ENCODE measurements at regions not wholly inside any gene's neighbourhood (a gene's known extent, or its start where the extent isn't known, plus 50 kb on each side); places are given as distances from the start of the nearest gene placed in this dataset.

GRCh38 chr12:43241986-43242385 is 310.0 kb downstream of the ADAMTS20 start:
- H3T11ph ChIP-seq (ENCODE audit: low read length): no peak overlapping the region
- H3K4ac ChIP-seq (ENCODE audit: low read depth, low read length): no peak overlapping the region
- H3K36me3 Mint-ChIP-seq (ENCODE audit: insufficient read depth in 1 of 3, low read depth in 3 of 3): no peaks in the 10 kb centered on the region
- TF ChIP-seq, protein P1, sequence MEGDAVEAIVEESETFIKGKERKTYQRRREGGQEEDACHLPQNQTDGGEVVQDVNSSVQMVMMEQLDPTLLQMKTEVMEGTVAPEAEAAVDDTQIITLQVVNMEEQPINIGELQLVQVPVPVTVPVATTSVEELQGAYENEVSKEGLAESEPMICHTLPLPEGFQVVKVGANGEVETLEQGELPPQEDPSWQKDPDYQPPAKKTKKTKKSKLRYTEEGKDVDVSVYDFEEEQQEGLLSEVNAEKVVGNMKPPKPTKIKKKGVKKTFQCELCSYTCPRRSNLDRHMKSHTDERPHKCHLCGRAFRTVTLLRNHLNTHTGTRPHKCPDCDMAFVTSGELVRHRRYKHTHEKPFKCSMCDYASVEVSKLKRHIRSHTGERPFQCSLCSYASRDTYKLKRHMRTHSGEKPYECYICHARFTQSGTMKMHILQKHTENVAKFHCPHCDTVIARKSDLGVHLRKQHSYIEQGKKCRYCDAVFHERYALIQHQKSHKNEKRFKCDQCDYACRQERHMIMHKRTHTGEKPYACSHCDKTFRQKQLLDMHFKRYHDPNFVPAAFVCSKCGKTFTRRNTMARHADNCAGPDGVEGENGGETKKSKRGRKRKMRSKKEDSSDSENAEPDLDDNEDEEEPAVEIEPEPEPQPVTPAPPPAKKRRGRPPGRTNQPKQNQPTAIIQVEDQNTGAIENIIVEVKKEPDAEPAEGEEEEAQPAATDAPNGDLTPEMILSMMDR (conservative IDR thresholded peaks at IDR 0.05): no peak
- no peaks in the 10 kb centered on the region for H3K9me3 ChIP-seq (ENCODE audit: control insufficient read depth, low read depth, low read length)
- H2BK15ac ChIP-seq (ENCODE audit: low read depth, low read length): no peak overlapping the region
- H2BK5ac ChIP-seq (ENCODE audit: insufficient read length, low read length): no peak overlapping the region
- no peak overlapping the region for H2BK20ac ChIP-seq (ENCODE audit: low read depth, low read length, poor library complexity, severe bottlenecking)
- no peaks in the 10 kb centered on the region for H3K4me1 ChIP-seq (ENCODE audit: insufficient read depth, low read length)
- H3K27me3 Mint-ChIP-seq (ENCODE audit: low read depth): no peaks in the 10 kb centered on the region
- no peak overlapping the region for H3K4me2 ChIP-seq (ENCODE audit: insufficient read depth, insufficient read length, low read length)
- no peak overlapping the region for H3K9ac ChIP-seq (ENCODE audit: extremely low read depth, insufficient read length, low read length)
- H4K20me1 ChIP-seq (ENCODE audit: control insufficient read depth, insufficient read depth, insufficient read length): no peaks in the 10 kb centered on the region
- peaks cover 0 to 2% of the 10 kb centered on the region in 2 experiments; a peak in 1 of 5 replicates for H3K9me3 Mint-ChIP-seq
- H2AK5ac ChIP-seq (ENCODE audit: insufficient read length, low read length): no peak overlapping the region
- H3K27me3 ChIP-seq (ENCODE audit: insufficient read depth, low read length): no peaks in the 10 kb centered on the region
- H4K91ac ChIP-seq (ENCODE audit: insufficient read length, low read depth, low read length): no peak overlapping the region
- H2AFZ ChIP-seq (ENCODE audit: low read length): no peak overlapping the region
- no peak overlapping the region for H3K23ac ChIP-seq (ENCODE audit: insufficient read length, low read depth, low read length)
- no peak overlapping the region for H3K56ac ChIP-seq (ENCODE audit: insufficient read length, low read depth, low read length)
- WGBS (ENCODE audit: extremely low coverage, insufficient read length, low lambda C conversion rate): no CpG with 5 or more reads among the region's 2 CpGs
- no peak overlapping the region for H4K5ac ChIP-seq (ENCODE audit: insufficient read length, low read depth, low read length)
- DNase-seq: no peak
- no peak overlapping the region for H4K8ac ChIP-seq (replicated peaks; ENCODE audit: insufficient read length, low read depth, low read length)
- H3K79me1 ChIP-seq (ENCODE audit: insufficient read depth, low read depth, low read length, poor library complexity, severe bottlenecking): no peaks in the 10 kb centered on the region
- no peak overlapping the region for H2BK120ac ChIP-seq (ENCODE audit: low read depth, low read length, poor library complexity, severe bottlenecking)
- no peak overlapping the region for H2BK12ac ChIP-seq (ENCODE audit: insufficient read length, low read depth, low read length)
- H3K18ac ChIP-seq (ENCODE audit: insufficient read length, low read depth, low read length): no peak overlapping the region
- H3K4me1 Mint-ChIP-seq: no peaks in the 10 kb centered on the region
- no peak overlapping the region for H3K14ac ChIP-seq (ENCODE audit: insufficient read depth, low read length)
- H3K4me3 Mint-ChIP-seq: no peak overlapping the region
- no peak overlapping the region for H3K27ac ChIP-seq (ENCODE audit: insufficient read length, low read depth, low read length)
- no peak overlapping the region for H3K27ac Mint-ChIP-seq
- no peaks in the 10 kb centered on the region for H3K79me2 ChIP-seq (ENCODE audit: insufficient read depth, low read length)
- H3K23me2 ChIP-seq (ENCODE audit: insufficient read length, low read depth, low read length, poor library complexity, severe bottlenecking): no peaks in the 10 kb centered on the region
